ENCODE measurements at regions not wholly inside any gene's neighbourhood (a gene's known extent, or its start where the extent isn't known, plus 50 kb on each side); places are given as distances from the start of the nearest gene placed in this dataset.

DNA sequence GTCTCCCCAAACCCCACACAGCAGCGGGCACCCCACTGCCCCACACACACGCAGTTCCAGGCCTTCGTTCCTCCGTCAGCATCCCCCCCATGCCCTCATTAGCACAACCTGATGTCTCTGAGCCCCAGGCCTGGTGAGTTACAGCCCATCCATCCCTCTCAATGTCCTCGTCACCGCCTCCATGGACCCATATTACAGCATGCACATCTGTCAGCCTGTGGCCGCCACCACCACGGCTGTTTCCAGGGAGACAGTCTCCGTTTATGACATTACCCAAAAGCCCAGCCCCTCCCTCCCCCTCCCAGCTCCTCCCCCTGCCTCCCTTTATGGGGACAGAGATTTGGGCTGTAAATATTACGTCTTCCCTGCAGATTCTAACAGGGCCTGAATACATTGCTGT, 143.1 kb upstream of the LINGO1 start:
- TF ChIP-seq POLR2A (IDR thresholded peaks at IDR 0.05) (no peak), EP300 (IDR thresholded peaks at IDR 0.05) (no peak)
- TF ChIP-seq, protein P1, sequence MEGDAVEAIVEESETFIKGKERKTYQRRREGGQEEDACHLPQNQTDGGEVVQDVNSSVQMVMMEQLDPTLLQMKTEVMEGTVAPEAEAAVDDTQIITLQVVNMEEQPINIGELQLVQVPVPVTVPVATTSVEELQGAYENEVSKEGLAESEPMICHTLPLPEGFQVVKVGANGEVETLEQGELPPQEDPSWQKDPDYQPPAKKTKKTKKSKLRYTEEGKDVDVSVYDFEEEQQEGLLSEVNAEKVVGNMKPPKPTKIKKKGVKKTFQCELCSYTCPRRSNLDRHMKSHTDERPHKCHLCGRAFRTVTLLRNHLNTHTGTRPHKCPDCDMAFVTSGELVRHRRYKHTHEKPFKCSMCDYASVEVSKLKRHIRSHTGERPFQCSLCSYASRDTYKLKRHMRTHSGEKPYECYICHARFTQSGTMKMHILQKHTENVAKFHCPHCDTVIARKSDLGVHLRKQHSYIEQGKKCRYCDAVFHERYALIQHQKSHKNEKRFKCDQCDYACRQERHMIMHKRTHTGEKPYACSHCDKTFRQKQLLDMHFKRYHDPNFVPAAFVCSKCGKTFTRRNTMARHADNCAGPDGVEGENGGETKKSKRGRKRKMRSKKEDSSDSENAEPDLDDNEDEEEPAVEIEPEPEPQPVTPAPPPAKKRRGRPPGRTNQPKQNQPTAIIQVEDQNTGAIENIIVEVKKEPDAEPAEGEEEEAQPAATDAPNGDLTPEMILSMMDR (IDR thresholded peaks at IDR 0.05), result no peak

All from ovary (tissue), 3 donors.